ES-I3 (cell line): ENCODE measurements at regions not wholly inside any gene's neighbourhood (a gene's known extent, or its start where the extent isn't known, plus 50 kb on each side); places are given as distances from the start of the nearest gene placed in this dataset.
"Not testable (repeated sequence)": the region's sequence is repeated elsewhere in the genome, so short reads cannot be mapped to it uniquely, and the experiment has no call there.

Experiments
- H3K36me3 ChIP-seq: 2 replicates; pipeline ENCODE4 v1.6.1; 2013; ENCODE audit warnings: mild to moderate bottlenecking, low read length, control low read depth, moderate library complexity; ENCODE audit not compliant: insufficient read depth
- H3K4me1 ChIP-seq: 2 replicates; pipeline ENCODE4 v1.6.1; 2013; ENCODE audit warnings: mild to moderate bottlenecking, control low read depth, low read length; ENCODE audit not compliant: insufficient read depth
- H3K9ac ChIP-seq: 2 replicates; pipeline ENCODE4 v1.6.1; 2013; ENCODE audit warnings: low read depth, mild to moderate bottlenecking, low read length, moderate library complexity
- H3K9me3 ChIP-seq: 2 replicates; pipeline ENCODE4 v1.6.1; 2013; ENCODE audit warnings: mild to moderate bottlenecking, low read length, moderate library complexity; ENCODE audit not compliant: control insufficient read depth, insufficient read depth

DNA sequence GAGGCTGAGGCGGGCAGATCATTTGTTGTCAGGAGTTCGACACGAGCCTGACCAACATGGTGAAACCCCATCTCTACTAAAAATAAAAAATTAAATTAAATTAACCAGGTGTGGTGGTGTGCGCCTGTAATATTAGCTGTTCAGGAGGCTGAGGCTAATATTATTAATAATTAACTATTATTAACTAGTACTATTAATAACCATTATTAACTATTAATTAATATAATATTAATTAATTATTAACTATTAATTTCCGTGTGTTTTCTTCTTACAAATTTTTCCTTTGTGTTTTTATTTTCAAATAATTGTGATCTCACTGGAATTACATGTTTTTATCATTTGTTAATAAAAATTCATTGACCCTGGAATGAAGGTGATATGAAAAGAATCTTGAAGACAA is 557.4 kb upstream of the ADGRB3 start:
- Histone ChIP-seq H3K9ac (no peak overlapping the region), H3K9me3 (no peaks in the 10 kb centered on the region; the same call in 1 of the 2 replicates), H3K36me3 (no peaks in the 10 kb centered on the region), H3K4me1 (peaks cover 17% of the 10 kb centered on the region; the same call in 1 of the 2 replicates)

DNA sequence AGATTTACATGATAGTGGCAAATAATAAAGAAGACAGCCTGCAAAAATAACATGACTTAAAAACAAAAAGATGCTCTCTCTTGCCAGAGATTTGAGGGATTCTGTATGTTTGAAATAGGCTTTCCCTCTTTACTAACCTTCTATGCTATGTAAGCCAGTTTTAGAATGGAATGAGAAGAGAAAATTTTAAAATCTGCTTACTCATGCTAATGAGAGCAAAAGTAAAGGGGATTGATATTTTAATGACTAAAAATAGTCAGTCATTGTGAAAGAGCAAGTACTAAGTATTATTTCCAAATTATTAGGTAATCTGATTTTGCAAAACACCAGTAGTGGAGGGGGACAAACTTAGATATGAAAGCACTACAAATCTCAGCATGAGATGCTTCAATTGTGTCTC is 563.3 kb upstream of the ADGRB3 start:
- H3K9me3 ChIP-seq = no peaks in the 10 kb centered on the region
- no peak overlapping the region for H3K9ac ChIP-seq
- no peaks in the 10 kb centered on the region for H3K36me3 ChIP-seq
- H3K4me1 ChIP-seq = peaks cover 47% of the 10 kb centered on the region

- H3K4me1 ChIP-seq = peaks cover 37% of the 10 kb centered on the region
- H3K9ac ChIP-seq = 0 out of 2 replicates have a peak overlapping the region, but pooled peaks have one; percentile 3
- H3K36me3 ChIP-seq = no peaks in the 10 kb centered on the region
These were observed 565.0 kb upstream of the ADGRB3 start for GRCh38 chr6:68069921-68070710.

GRCh38 chr6:68059899-68060298 is 575.2 kb upstream of the ADGRB3 start:
- Histone ChIP-seq H3K4me1 (peaks cover 10% of the 10 kb centered on the region; the same call in 1 of the 2 replicates), H3K36me3 (no peaks in the 10 kb centered on the region), H3K9ac (no peak overlapping the region), H3K9me3 (no peaks in the 10 kb centered on the region)

More at GRCh38 chr6:68069921-68070710, 565.0 kb upstream of the ADGRB3 start:
- H3K9me3 ChIP-seq = no peaks in the 10 kb centered on the region

DNA sequence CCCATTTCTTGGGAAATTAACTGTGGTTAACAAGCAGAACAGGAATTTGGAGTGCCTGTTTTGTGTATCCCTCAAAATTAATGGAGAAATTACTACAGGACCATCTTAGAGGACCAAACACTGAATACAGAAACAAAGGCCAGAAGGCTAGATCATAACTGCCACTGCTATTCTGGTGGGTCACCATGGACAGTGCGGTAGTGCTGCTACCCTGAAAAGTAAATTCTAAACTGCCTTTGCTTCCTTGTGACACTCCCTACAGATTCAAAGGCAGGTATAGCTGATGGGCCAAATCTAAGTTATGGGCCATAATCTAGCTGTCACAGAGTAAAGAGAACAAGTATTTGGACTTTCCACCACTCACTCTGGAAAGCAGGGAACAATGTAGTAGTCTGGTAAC is 575.8 kb upstream of the ADGRB3 start:
- peaks cover 10% of the 10 kb centered on the region; the same call in 1 of the 2 replicates for H3K4me1 ChIP-seq
- no peaks in the 10 kb centered on the region for H3K36me3 ChIP-seq
- H3K9ac ChIP-seq = no peak overlapping the region
- H3K9me3 ChIP-seq = no peaks in the 10 kb centered on the region

- not testable (repeated sequence) for H3K9me3 ChIP-seq, H3K9ac ChIP-seq, H3K4me1 ChIP-seq, H3K36me3 ChIP-seq
These were observed 578.5 kb upstream of the ADGRB3 start for GRCh38 chr6:68056596-68056995.

GRCh38 chr6:68054756-68055155 is 580.3 kb upstream of the ADGRB3 start:
- no peaks in the 10 kb centered on the region for H3K36me3 ChIP-seq

DNA sequence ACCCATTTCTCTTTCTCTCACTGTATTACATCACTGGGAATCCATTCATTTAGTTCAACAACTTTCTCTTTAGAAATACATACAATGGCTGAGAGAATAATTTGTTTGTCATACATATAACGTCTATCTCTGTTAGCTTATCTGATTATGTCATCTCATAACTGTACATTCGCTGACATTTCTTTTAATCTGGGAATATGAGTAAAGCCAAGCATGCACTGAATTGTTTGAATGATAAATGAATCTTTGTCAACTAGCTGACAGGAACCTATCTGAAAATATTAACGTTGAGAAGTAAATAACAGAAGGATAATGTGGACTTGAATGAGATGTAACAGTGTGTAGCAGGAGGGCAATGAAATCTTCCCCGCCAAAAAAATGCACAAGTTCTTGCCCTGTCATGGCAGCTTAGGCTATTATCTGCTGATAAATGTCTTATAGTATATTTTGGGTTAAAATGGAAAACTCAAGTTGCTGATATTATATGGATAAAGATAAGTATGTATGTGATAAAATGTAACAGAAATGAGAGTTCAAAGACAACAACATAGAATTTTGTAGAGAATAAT is 581.2 kb upstream of the ADGRB3 start:
- Histone ChIP-seq H3K9ac (no peak overlapping the region), H3K4me1 (no peaks in the 10 kb centered on the region), H3K36me3 (no peaks in the 10 kb centered on the region), H3K9me3 (no peaks in the 10 kb centered on the region)

More at GRCh38 chr6:68054756-68055155, 580.3 kb upstream of the ADGRB3 start:
- Histone ChIP-seq H3K4me1 (peaks cover 6% of the 10 kb centered on the region; the same call in 1 of the 2 replicates), H3K9me3 (no peaks in the 10 kb centered on the region), H3K9ac (no peak overlapping the region)

GRCh38 chr6:68052234-68052633 is 582.8 kb upstream of the ADGRB3 start:
- Histone ChIP-seq H3K4me1 (no peaks in the 10 kb centered on the region), H3K36me3 (no peaks in the 10 kb centered on the region), H3K9ac (no peak overlapping the region), H3K9me3 (peaks cover 3% of the 10 kb centered on the region; the same call in 1 of the 2 replicates)

DNA sequence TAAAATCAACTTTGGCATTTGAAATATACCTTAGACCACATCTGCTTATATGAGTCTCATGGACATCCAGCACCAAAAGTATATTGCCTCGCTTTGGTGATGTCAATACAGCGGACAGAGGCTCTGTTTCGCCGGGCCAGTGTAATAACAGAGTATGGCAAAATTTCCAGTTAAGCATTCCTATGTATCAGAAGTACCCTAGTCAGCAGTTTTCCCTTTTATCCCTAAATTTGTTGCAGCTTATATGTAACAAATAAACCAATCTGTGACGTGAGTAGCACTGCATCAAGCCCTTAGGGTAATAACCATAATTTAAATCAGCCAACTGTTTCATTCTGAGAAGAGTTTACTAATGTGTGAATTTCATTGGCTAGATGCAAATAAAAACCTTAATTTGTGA is 585.5 kb upstream of the ADGRB3 start:
- Histone ChIP-seq H3K36me3 (no peaks in the 10 kb centered on the region), H3K4me1 (no peaks in the 10 kb centered on the region), H3K9ac (no peak overlapping the region), H3K9me3 (peaks cover 3% of the 10 kb centered on the region; the same call in 1 of the 2 replicates)

GRCh38 chr6:68046756-68047155 is 588.3 kb upstream of the ADGRB3 start:
- Histone ChIP-seq H3K36me3 (no peaks in the 10 kb centered on the region), H3K4me1 (peaks cover 12% of the 10 kb centered on the region; the same call in 1 of the 2 replicates), H3K9me3 (peaks cover 3% of the 10 kb centered on the region; the same call in 1 of the 2 replicates), H3K9ac (no peak overlapping the region)

DNA sequence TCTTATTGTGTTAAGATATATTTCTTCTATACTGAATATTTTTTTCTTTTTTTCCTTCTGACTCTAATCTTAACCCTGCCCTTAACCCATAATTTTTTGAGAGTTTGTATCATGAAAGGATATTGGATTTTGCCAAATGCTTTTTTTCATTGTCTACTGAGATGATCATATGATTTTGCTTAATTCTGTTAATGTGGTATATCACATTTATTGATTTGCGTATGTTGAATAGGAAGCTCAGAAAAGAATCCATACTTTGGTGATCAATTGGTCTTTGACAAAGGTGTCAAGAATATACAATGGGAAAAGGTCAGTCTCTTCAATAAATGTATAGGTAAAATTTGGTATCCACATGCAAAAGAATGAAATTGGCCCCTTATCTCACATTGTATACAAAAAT is 588.8 kb upstream of the ADGRB3 start:
- H3K9me3 ChIP-seq = peaks cover 3% of the 10 kb centered on the region; the same call in 1 of the 2 replicates
- no peaks in the 10 kb centered on the region for H3K36me3 ChIP-seq
- no peak overlapping the region for H3K9ac ChIP-seq
- H3K4me1 ChIP-seq = peaks cover 16% of the 10 kb centered on the region; the same call in 1 of the 2 replicates

DNA sequence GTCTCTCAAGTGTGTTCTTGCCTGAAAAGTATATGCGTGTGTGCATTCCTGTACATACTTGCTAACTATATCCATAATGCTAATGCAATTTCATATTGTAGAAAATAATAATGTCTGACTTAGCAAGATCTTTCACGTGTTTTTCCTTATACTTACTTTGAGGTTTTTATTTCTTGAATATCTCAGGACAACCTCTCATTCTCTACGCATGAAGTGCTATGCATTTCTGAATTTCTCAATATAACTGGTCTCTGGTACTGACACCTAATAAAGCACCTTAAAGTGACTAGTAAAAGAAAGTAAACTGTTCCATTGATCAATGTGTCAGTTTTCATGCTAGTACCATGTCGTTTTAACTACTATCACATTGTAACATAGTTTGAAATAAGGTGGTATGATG is 589.9 kb upstream of the ADGRB3 start:
- peaks cover 17% of the 10 kb centered on the region; the same call in 1 of the 2 replicates for H3K4me1 ChIP-seq
- H3K36me3 ChIP-seq = no peaks in the 10 kb centered on the region
- H3K9ac ChIP-seq = no peak overlapping the region
- H3K9me3 ChIP-seq = peaks cover 3% of the 10 kb centered on the region; the same call in 1 of the 2 replicates

DNA sequence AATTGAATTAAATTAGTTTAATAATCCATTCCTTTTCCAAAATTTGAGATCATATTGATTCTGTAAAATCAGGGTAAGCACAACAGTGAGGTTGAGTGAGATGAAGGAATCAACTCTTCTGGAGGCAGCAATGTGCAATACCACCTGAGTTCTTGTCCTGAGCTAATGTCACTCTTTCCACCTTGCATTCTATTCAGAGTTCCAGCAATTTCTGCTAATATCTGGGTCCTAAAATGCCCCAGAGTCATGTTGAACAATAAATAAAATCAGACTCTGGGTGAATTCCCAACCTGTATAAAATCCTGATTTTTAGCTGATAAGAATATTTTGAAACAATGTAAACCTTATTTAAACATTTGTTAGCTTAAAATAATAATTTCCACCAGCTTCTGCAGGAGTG is 590.8 kb upstream of the ADGRB3 start:
- peaks cover 3% of the 10 kb centered on the region; the same call in 1 of the 2 replicates for H3K9me3 ChIP-seq
- peaks cover 17% of the 10 kb centered on the region; the same call in 1 of the 2 replicates for H3K4me1 ChIP-seq
- H3K36me3 ChIP-seq = no peaks in the 10 kb centered on the region
- H3K9ac ChIP-seq = no peak overlapping the region

- Histone ChIP-seq H3K4me1 (peaks cover 27% of the 10 kb centered on the region), H3K9ac (no peak overlapping the region), H3K9me3 (peaks cover 2% of the 10 kb centered on the region; the same call in 1 of the 2 replicates), H3K36me3 (no peaks in the 10 kb centered on the region)
These were observed 592.0 kb upstream of the ADGRB3 start for GRCh38 chr6:68043122-68043398.
